ENCODE measurements at regions not wholly inside any gene's neighbourhood (a gene's known extent, or its start where the extent isn't known, plus 50 kb on each side); places are given as distances from the start of the nearest gene placed in this dataset.

DNA sequence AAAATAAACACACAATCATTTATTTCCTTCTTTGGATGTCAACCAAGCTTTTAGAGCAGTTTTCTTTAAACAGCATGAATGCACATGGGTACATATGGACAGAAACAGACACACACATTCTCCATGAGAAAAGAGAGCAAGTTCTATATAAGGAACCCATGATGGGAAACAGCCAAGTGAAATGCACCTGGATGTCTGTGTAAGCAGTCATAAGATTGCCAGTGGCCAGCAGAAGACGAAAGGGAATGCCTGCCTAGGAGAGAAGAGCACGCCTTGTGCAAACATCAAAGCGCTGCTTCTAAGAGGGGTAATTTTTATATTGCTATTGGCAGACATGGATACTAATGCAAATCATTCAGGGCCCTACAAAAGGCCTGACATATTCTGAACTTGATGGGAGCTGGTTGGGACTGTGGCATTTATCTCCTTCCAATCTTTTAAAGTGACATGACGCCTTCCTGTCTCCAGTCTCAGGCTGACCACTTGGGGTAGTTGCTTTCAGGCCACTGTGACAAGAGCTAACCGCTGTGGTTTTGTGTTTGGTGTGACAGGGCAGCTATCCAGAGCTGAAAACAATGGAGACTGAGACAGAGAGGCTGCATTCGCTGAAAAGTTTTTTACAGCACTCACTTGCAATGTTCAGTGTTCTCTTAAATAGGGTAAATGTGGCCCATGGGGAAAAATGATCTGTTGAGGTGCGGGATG, 75.0 kb upstream of the DPT start:
- no peak overlapping the region for H3K4me3 ChIP-seq (ENCODE audit: low read depth, low read length, poor library complexity, severe bottlenecking)
- TF ChIP-seq CTCF (conservative IDR thresholded peaks at IDR 0.05; ENCODE audit: low read length) (no peak), EZH2phosphoT487 (IDR thresholded peaks at IDR 0.05; ENCODE audit: borderline replicate concordance, low read depth, low read length) (no peak)
- H4K20me1 ChIP-seq (ENCODE audit: insufficient read depth, low read length): no peaks in the 10 kb centered on the region
- H3K4me1 ChIP-seq (ENCODE audit: insufficient read depth, low read length, poor library complexity, severe bottlenecking): no peaks in the 10 kb centered on the region
- H2AFZ ChIP-seq (ENCODE audit: low read length): no peak overlapping the region
- no TSS peak for BruUV-seq (replicated peaks)
- CTCF ChIA-PET (ENCODE audit: unreplicated experiment): no interaction called here
- no peaks in the 10 kb centered on the region for H3K36me3 ChIP-seq (ENCODE audit: insufficient read depth, low read length)
- no peaks in the 10 kb centered on the region for H3K79me2 ChIP-seq (ENCODE audit: insufficient read depth, low read depth, low read length)
- no peaks in the 10 kb centered on the region for H3K9me2 ChIP-seq (ENCODE audit: insufficient read depth, low read length)
- no peak for DNase-seq (ENCODE audit: low spot score)
- no peak overlapping the region for H3K27ac ChIP-seq (ENCODE audit: low read depth, low read length, poor library complexity, severe bottlenecking)
- H3K4me2 ChIP-seq (ENCODE audit: low read length): no peak overlapping the region
- POLR2A ChIA-PET: no interaction called here
- intact Hi-C loops (cut with micrococcal nuclease; ENCODE audit: unreplicated experiment): no loop called here
- H3K9me3 ChIP-seq (ENCODE audit: low read length): no peaks in the 10 kb centered on the region

- BruUV-seq (replicated peaks): no TSS peak
- H3K4me3 ChIP-seq (ENCODE audit: low read depth, low read length, poor library complexity, severe bottlenecking): no peak overlapping the region
- H3K4me1 ChIP-seq (ENCODE audit: insufficient read depth, low read length, poor library complexity, severe bottlenecking): no peaks in the 10 kb centered on the region
- ChIA-PET POLR2A (interaction anchor here (0.5 kb wide), 1 partner anchor 770 kb away, joined by 3 read pairs; no protein-coding TSS in a partner anchor), CTCF (ENCODE audit: unreplicated experiment) (no interaction called here)
- intact Hi-C loops (cut with micrococcal nuclease; ENCODE audit: unreplicated experiment): no loop called here
- H3K9me2 ChIP-seq (ENCODE audit: insufficient read depth, low read length): no peaks in the 10 kb centered on the region
- no peaks in the 10 kb centered on the region for H3K79me2 ChIP-seq (ENCODE audit: insufficient read depth, low read depth, low read length)
- no peak overlapping the region for H3K27ac ChIP-seq (ENCODE audit: low read depth, low read length, poor library complexity, severe bottlenecking)
- no peak overlapping the region for H2AFZ ChIP-seq (ENCODE audit: low read length)
- TF ChIP-seq EZH2phosphoT487 (IDR thresholded peaks at IDR 0.05; ENCODE audit: borderline replicate concordance, low read depth, low read length) (no peak), CTCF (conservative IDR thresholded peaks at IDR 0.05; ENCODE audit: low read length) (no peak)
- no peaks in the 10 kb centered on the region for H4K20me1 ChIP-seq (ENCODE audit: insufficient read depth, low read length)
- H3K4me2 ChIP-seq (ENCODE audit: low read length): no peak overlapping the region
- DNase-seq (ENCODE audit: low spot score): no peak
- H3K9me3 ChIP-seq (ENCODE audit: low read length): no peaks in the 10 kb centered on the region
- H3K36me3 ChIP-seq (ENCODE audit: insufficient read depth, low read length): no peaks in the 10 kb centered on the region
Observed at GRCh38 chr1:168806952-168807351, 77.9 kb upstream of the DPT start.

- H3K4me1 ChIP-seq (ENCODE audit: insufficient read depth, low read length, poor library complexity, severe bottlenecking): no peaks in the 10 kb centered on the region
- no TSS peak for BruUV-seq (replicated peaks)
Observed at GRCh38 chr1:168811176-168811575, 82.2 kb upstream of the DPT start.

More at GRCh38 chr1:168811176-168811575, 82.2 kb upstream of the DPT start:
- ChIA-PET POLR2A (no interaction called here), CTCF (ENCODE audit: unreplicated experiment) (no interaction called here)
- no peak for DNase-seq (ENCODE audit: low spot score)
- intact Hi-C loops (cut with micrococcal nuclease; ENCODE audit: unreplicated experiment): no loop called here
- TF ChIP-seq EZH2phosphoT487 (IDR thresholded peaks at IDR 0.05; ENCODE audit: borderline replicate concordance, low read depth, low read length): no peak
- no peak for TF ChIP-seq CTCF (conservative IDR thresholded peaks at IDR 0.05; ENCODE audit: low read length)
- no peaks in the 10 kb centered on the region for H3K79me2 ChIP-seq (ENCODE audit: insufficient read depth, low read depth, low read length)
- no peaks in the 10 kb centered on the region for H4K20me1 ChIP-seq (ENCODE audit: insufficient read depth, low read length)
- no peak overlapping the region for H3K4me3 ChIP-seq (ENCODE audit: low read depth, low read length, poor library complexity, severe bottlenecking)
- no peaks in the 10 kb centered on the region for H3K36me3 ChIP-seq (ENCODE audit: insufficient read depth, low read length)
- no peak overlapping the region for H3K4me2 ChIP-seq (ENCODE audit: low read length)
- no peaks in the 10 kb centered on the region for H3K9me3 ChIP-seq (ENCODE audit: low read length)
- H3K9me2 ChIP-seq (ENCODE audit: insufficient read depth, low read length): no peaks in the 10 kb centered on the region
- no peak overlapping the region for H2AFZ ChIP-seq (ENCODE audit: low read length)
- H3K27ac ChIP-seq (ENCODE audit: low read depth, low read length, poor library complexity, severe bottlenecking): no peak overlapping the region
